HG02938 (cell line): ENCODE measurements at regions not wholly inside any gene's neighbourhood (a gene's known extent, or its start where the extent isn't known, plus 50 kb on each side); places are given as distances from the start of the nearest gene placed in this dataset.

ENCODE experiments used
- ATAC-seq: cut with Tn5 transposase; IDR thresholded peaks from one replicate; pipeline ENCODE4 v1.9.1; 2021; ENCODE audit warnings: mild to moderate bottlenecking, moderate library complexity; ENCODE audit not compliant: unreplicated experiment

- ATAC-seq = no peak
Measured at GRCh38 chr4:180698550-180699195, 1544.5 kb upstream of the TENM3 start.

GRCh38 chr4:180706766-180707165 is 1536.4 kb upstream of the TENM3 start:
- no peak for ATAC-seq

GRCh38 chr4:180710628-180711337 is 1532.4 kb upstream of the TENM3 start:
- ATAC-seq = no peak

- ATAC-seq = no peak
Measured at GRCh38 chr4:180717451-180718033, 1525.7 kb upstream of the TENM3 start.

- no peak for ATAC-seq
Measured at GRCh38 chr4:180721356-180721755, 1521.8 kb upstream of the TENM3 start.

- no peak for ATAC-seq
Measured at GRCh38 chr4:180726611-180727010, 1516.6 kb upstream of the TENM3 start.

GRCh38 chr4:180727478-180727877 is 1515.7 kb upstream of the TENM3 start:
- no peak for ATAC-seq

- ATAC-seq = no peak
Measured at GRCh38 chr4:180734753-180735432, 1508.3 kb upstream of the TENM3 start.

GRCh38 chr4:180741703-180742102 is 1501.5 kb upstream of the TENM3 start:
- no peak for ATAC-seq

GRCh38 chr4:180745019-180745418 is 1498.2 kb upstream of the TENM3 start:
- ATAC-seq = no peak

- ATAC-seq = no peak
Measured at GRCh38 chr4:180751009-180751408, 1492.2 kb upstream of the TENM3 start.

- ATAC-seq = no peak
Measured at GRCh38 chr4:180757927-180758326, 1485.3 kb upstream of the TENM3 start.

GRCh38 chr4:180766045-180766444 is 1477.2 kb upstream of the TENM3 start:
- no peak for ATAC-seq

- ATAC-seq = no peak
Measured at GRCh38 chr4:180766944-180767729, 1476.1 kb upstream of the TENM3 start.

GRCh38 chr4:180768610-180769009 is 1474.6 kb upstream of the TENM3 start:
- no peak for ATAC-seq

GRCh38 chr4:180769791-180770190 is 1473.4 kb upstream of the TENM3 start:
- no peak for ATAC-seq

- no peak for ATAC-seq
Measured at GRCh38 chr4:180770265-180770664, 1472.9 kb upstream of the TENM3 start.

- ATAC-seq = no peak
Measured at GRCh38 chr4:180784940-180785339, 1458.3 kb upstream of the TENM3 start.

GRCh38 chr4:180788729-180789128 is 1454.5 kb upstream of the TENM3 start:
- no peak for ATAC-seq

GRCh38 chr4:180789929-180790328 is 1453.3 kb upstream of the TENM3 start:
- no peak for ATAC-seq

GRCh38 chr4:180790471-180790870 is 1452.7 kb upstream of the TENM3 start:
- no peak for ATAC-seq
